Nephron progenitor cell (in vitro differentiated cells): ENCODE measurements at regions not wholly inside any gene's neighbourhood (a gene's known extent, or its start where the extent isn't known, plus 50 kb on each side); places are given as distances from the start of the nearest gene placed in this dataset.

Experiments
- DNase-seq: peaks from one replicate; pipeline ENCODE4 v3.0.0; 2021
- H3K27ac Mint-ChIP-seq: 2 replicates; pipeline ENCODE4 v1.8.0; 2021; ENCODE audit warnings: mild to moderate bottlenecking, moderate library complexity, mixed read lengths
- H3K27me3 Mint-ChIP-seq: 2 replicates; pipeline ENCODE4 v1.8.0; 2021; ENCODE audit warnings: mild to moderate bottlenecking, low read depth, mixed read lengths; ENCODE audit not compliant: poor library complexity
- H3K36me3 Mint-ChIP-seq: 2 replicates; pipeline ENCODE4 v1.8.0; 2021; ENCODE audit warnings: low read depth, mixed read lengths
- H3K4me1 Mint-ChIP-seq: 2 replicates; pipeline ENCODE4 v1.8.0; 2021; ENCODE audit warnings: mixed read lengths
- H3K4me3 Mint-ChIP-seq: 2 replicates; pipeline ENCODE4 v1.8.0; 2021; ENCODE audit warnings: mild to moderate bottlenecking, moderate library complexity, mixed read lengths
- H3K9me3 Mint-ChIP-seq: 2 replicates; pipeline ENCODE4 v1.8.0; 2021; ENCODE audit warnings: mild to moderate bottlenecking, moderate library complexity, mixed read lengths
- CTCF ChIP-seq: fragments of 200-600 bp; sonication (generic); IDR thresholded peaks from 2 replicates; pipeline ENCODE4 v1.5.0; 2021; ENCODE audit warnings: antibody characterized with exemption

- no peak for DNase-seq
- H3K36me3 Mint-ChIP-seq = no peaks in the 10 kb centered on the region
- H3K27me3 Mint-ChIP-seq = no peaks in the 10 kb centered on the region
- no peak overlapping the region for H3K4me3 Mint-ChIP-seq
- no peaks in the 10 kb centered on the region for H3K9me3 Mint-ChIP-seq
- H3K4me1 Mint-ChIP-seq = peaks cover 5% of the 10 kb centered on the region
- no peak overlapping the region for H3K27ac Mint-ChIP-seq
- TF ChIP-seq CTCF = no peak
Measured at GRCh38 chr2:65850695-65851094, 418.3 kb upstream of the SPRED2 start.

- no peaks in the 10 kb centered on the region for H3K27me3 Mint-ChIP-seq
Measured at GRCh38 chr2:65846989-65847678, 414.7 kb upstream of the SPRED2 start.

GRCh38 chr2:65845442-65846182 lies 413.2 kb upstream of the SPRED2 start:
- Mint-ChIP-seq H3K4me3 (no peak overlapping the region), H3K36me3 (no peaks in the 10 kb centered on the region), H3K27ac (peak overlapping the region; percentile 55), H3K9me3 (peaks cover 20% of the 10 kb centered on the region), H3K4me1 (peaks cover 9% of the 10 kb centered on the region), H3K27me3 (no peaks in the 10 kb centered on the region)
- peak; percentile 8 for DNase-seq
- no peak for TF ChIP-seq CTCF

More at GRCh38 chr2:65846989-65847678, 414.7 kb upstream of the SPRED2 start:
- Mint-ChIP-seq H3K27ac (no peak overlapping the region), H3K4me3 (no peak overlapping the region), H3K4me1 (peaks cover 9% of the 10 kb centered on the region), H3K36me3 (no peaks in the 10 kb centered on the region), H3K9me3 (peaks cover 8% of the 10 kb centered on the region)
- no peak for TF ChIP-seq CTCF
- no peak for DNase-seq

- TF ChIP-seq CTCF = no peak
- Mint-ChIP-seq H3K27me3 (peaks cover under 1% of the 10 kb centered on the region), H3K4me1 (peaks cover 9% of the 10 kb centered on the region), H3K27ac (no peak overlapping the region), H3K4me3 (no peak overlapping the region), H3K36me3 (no peaks in the 10 kb centered on the region), H3K9me3 (peaks cover 20% of the 10 kb centered on the region)
- DNase-seq = no peak
Measured at GRCh38 chr2:65842104-65842503, 409.7 kb upstream of the SPRED2 start.

- Mint-ChIP-seq H3K4me3 (no peak overlapping the region), H3K4me1 (peaks cover 24% of the 10 kb centered on the region), H3K27ac (no peak overlapping the region), H3K27me3 (peaks cover 9% of the 10 kb centered on the region), H3K36me3 (no peaks in the 10 kb centered on the region), H3K9me3 (peaks cover 4% of the 10 kb centered on the region)
- TF ChIP-seq CTCF = no peak
- no peak for DNase-seq
Measured at GRCh38 chr2:65835975-65836549, 403.7 kb upstream of the SPRED2 start.
